ENCODE measurements at regions not wholly inside any gene's neighbourhood (a gene's known extent, or its start where the extent isn't known, plus 50 kb on each side); places are given as distances from the start of the nearest gene placed in this dataset.

GRCh38 chr17:62897706-62898105 lies 68.3 kb upstream of the TANC2 start:
- 53% methylated on average over 2 of the region's 2 CpGs for WGBS
- TF ChIP-seq HNF4G (IDR thresholded peaks at IDR 0.05) (no peak), YY1 (IDR thresholded peaks at IDR 0.05) (no peak), MAX (IDR thresholded peaks at IDR 0.05) (no peak), JUND (IDR thresholded peaks at IDR 0.05) (no peak), HNF4A (conservative IDR thresholded peaks at IDR 0.05) (no peak), RXRA (IDR thresholded peaks at IDR 0.05) (no peak), ZBTB33 (IDR thresholded peaks at IDR 0.05) (no peak), FOXA2 (IDR thresholded peaks at IDR 0.05) (no peak), CTCF (IDR thresholded peaks at IDR 0.05; ENCODE audit: low read depth, low read length, missing input control) (no peak), NR2F2 (IDR thresholded peaks at IDR 0.05) (no peak), RAD21 (IDR thresholded peaks at IDR 0.05) (no peak), EGR1 (IDR thresholded peaks at IDR 0.05; ENCODE audit: low read depth in 2 of 2) (no peak), GABPA (IDR thresholded peaks at IDR 0.05 in 1 of 2, conservative IDR thresholded peaks at IDR 0.05 in 1 of 2) (no peak), TAF1 (conservative IDR thresholded peaks at IDR 0.05) (no peak), SP1 (IDR thresholded peaks at IDR 0.05) (no peak), ATF3 (IDR thresholded peaks at IDR 0.05) (no peak), REST (IDR thresholded peaks at IDR 0.05) (no peak), FOXA1 (IDR thresholded peaks at IDR 0.05) (no peak)
- H3K9me3 ChIP-seq (ENCODE audit: control insufficient read depth in 4 of 4, low read length in 3 of 4) = no peaks in the 10 kb centered on the region
- H3K4me3 ChIP-seq (ENCODE audit: low read depth in 1 of 3, low read length in 3 of 3) = no peak overlapping the region
- no peaks in the 10 kb centered on the region for H3K36me3 ChIP-seq (ENCODE audit: control insufficient read depth in 4 of 4, insufficient read depth in 3 of 4, low read depth in 1 of 4, low read length in 3 of 4)
- no peak overlapping the region for H3K9ac ChIP-seq (ENCODE audit: low read depth in 1 of 2, low read length in 2 of 2)
- peaks cover 0 to 3% (median 0%) of the 10 kb centered on the region in 4 donors for H3K4me1 ChIP-seq (ENCODE audit: control insufficient read depth in 4 of 4, insufficient read depth in 4 of 4, low read length in 3 of 4)
- peaks cover 0 to 5% (median 0%) of the 10 kb centered on the region in 4 donors for H3K27me3 ChIP-seq (ENCODE audit: control insufficient read depth in 4 of 4, insufficient read depth in 4 of 4, low read length in 3 of 4)
- DNase-seq (ENCODE audit: low spot score) = no peak
- H3K27ac ChIP-seq (ENCODE audit: low read depth in 1 of 2, low read length in 2 of 2) = no peak overlapping the region
